ENCODE measurements at regions not wholly inside any gene's neighbourhood (a gene's known extent, or its start where the extent isn't known, plus 50 kb on each side); places are given as distances from the start of the nearest gene placed in this dataset.

GRCh38 chr10:123603130-123603529 is 63.0 kb upstream of the GPR26 start:
- peaks cover 0 to 10% of the 10 kb centered on the region in 2 experiments for H3K9me3 ChIP-seq (ENCODE audit: control insufficient read depth in 1 of 2, insufficient read depth in 1 of 2, low read length in 2 of 2)
- H3K4me1 ChIP-seq (ENCODE audit: insufficient read depth, low read length), result no peaks in the 10 kb centered on the region
- peaks cover 13 to 17% of the 10 kb centered on the region in 2 experiments for H3K27me3 ChIP-seq (ENCODE audit: control insufficient read depth in 1 of 2, insufficient read depth in 2 of 2, low read length in 2 of 2)
- intact Hi-C loops (cut with DNase I, micrococcal nuclease), result no loop called here
- Mint-ChIP-seq H3K4me3 (no peak overlapping the region), H3K4me1 (ENCODE audit: low read depth) (no peaks in the 10 kb centered on the region), H3K9me3 (peaks cover 4% of the 10 kb centered on the region), H3K27ac (no peak overlapping the region), H3K27me3 (peaks cover 46% of the 10 kb centered on the region), H3K36me3 (ENCODE audit: low read depth) (no peaks in the 10 kb centered on the region)
- ATAC-seq (ENCODE audit: poor library complexity) (no peak), DNase-seq (no peak)
- POLR2A ChIA-PET, result no interaction called here
- CTCF ChIA-PET, result interaction anchor here (0.5 kb wide), 1 partner anchor 1388 kb away, joined by 3 read pairs; no protein-coding TSS in a partner anchor
- H3K4me3 ChIP-seq (ENCODE audit: low read length), result no peak overlapping the region
- H3K36me3 ChIP-seq (ENCODE audit: insufficient read depth, low read length), result no peaks in the 10 kb centered on the region
- TF ChIP-seq, protein P1, sequence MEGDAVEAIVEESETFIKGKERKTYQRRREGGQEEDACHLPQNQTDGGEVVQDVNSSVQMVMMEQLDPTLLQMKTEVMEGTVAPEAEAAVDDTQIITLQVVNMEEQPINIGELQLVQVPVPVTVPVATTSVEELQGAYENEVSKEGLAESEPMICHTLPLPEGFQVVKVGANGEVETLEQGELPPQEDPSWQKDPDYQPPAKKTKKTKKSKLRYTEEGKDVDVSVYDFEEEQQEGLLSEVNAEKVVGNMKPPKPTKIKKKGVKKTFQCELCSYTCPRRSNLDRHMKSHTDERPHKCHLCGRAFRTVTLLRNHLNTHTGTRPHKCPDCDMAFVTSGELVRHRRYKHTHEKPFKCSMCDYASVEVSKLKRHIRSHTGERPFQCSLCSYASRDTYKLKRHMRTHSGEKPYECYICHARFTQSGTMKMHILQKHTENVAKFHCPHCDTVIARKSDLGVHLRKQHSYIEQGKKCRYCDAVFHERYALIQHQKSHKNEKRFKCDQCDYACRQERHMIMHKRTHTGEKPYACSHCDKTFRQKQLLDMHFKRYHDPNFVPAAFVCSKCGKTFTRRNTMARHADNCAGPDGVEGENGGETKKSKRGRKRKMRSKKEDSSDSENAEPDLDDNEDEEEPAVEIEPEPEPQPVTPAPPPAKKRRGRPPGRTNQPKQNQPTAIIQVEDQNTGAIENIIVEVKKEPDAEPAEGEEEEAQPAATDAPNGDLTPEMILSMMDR (IDR thresholded peaks at IDR 0.05), result no peak
- no peak overlapping the region for H3K27ac ChIP-seq (ENCODE audit: low read depth in 1 of 2, low read length in 2 of 2)

DNA sequence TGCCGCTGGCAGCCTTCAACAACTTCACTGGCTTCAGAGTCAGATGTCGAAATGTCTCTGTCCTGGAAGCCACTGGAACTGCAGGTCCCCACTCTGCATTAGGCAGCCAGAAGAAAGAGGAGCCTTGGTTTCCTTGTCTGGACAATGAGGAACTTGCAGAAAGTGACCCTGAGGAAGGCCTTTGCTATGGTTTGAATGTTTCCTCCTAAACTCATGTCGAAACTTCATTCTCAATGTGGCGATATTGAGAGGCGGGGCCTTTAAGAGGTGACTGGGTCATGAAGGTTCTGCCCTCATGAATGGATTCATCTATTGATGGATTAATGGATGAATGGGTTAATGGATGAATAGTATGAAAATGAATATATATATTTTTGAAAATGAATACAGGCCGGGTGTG is 61.6 kb upstream of the GPR26 start:
- H3K4me1 Mint-ChIP-seq (ENCODE audit: low read depth), result no peaks in the 10 kb centered on the region
- H3K36me3 Mint-ChIP-seq (ENCODE audit: low read depth), result no peaks in the 10 kb centered on the region
- TF ChIP-seq, protein P1 (IDR thresholded peaks at IDR 0.05), result no peak
- Histone ChIP-seq H3K9me3 (ENCODE audit: control insufficient read depth in 1 of 2, insufficient read depth in 1 of 2, low read length in 2 of 2) (peaks cover 0 to 6% of the 10 kb centered on the region in 2 experiments), H3K4me1 (ENCODE audit: insufficient read depth, low read length) (no peaks in the 10 kb centered on the region), H3K27ac (ENCODE audit: low read depth in 1 of 2, low read length in 2 of 2) (no peak overlapping the region), H3K27me3 (ENCODE audit: control insufficient read depth in 1 of 2, insufficient read depth in 2 of 2, low read length in 2 of 2) (peaks cover 13 to 17% of the 10 kb centered on the region in 2 experiments), H3K4me3 (ENCODE audit: low read length) (no peak overlapping the region), H3K36me3 (ENCODE audit: insufficient read depth, low read length) (no peaks in the 10 kb centered on the region)
- DNase-seq (no peak), ATAC-seq (ENCODE audit: poor library complexity) (no peak)
- ChIA-PET POLR2A (no interaction called here), CTCF (no interaction called here)
- H3K27me3 Mint-ChIP-seq, result peaks cover 54% of the 10 kb centered on the region
- intact Hi-C loops (cut with DNase I, micrococcal nuclease), result no loop called here
- H3K4me3 Mint-ChIP-seq, result no peak overlapping the region
- H3K9me3 Mint-ChIP-seq, result peaks cover 4% of the 10 kb centered on the region
- no peak overlapping the region for H3K27ac Mint-ChIP-seq

GRCh38 chr10:123606006-123606405 is 60.1 kb upstream of the GPR26 start:
- H3K27me3 Mint-ChIP-seq, result peaks cover 58% of the 10 kb centered on the region
- ChIA-PET CTCF (no interaction called here), POLR2A (no interaction called here)
- DNase-seq, result no peak
- no peak overlapping the region for H3K27ac Mint-ChIP-seq
- no peak overlapping the region for H3K4me3 Mint-ChIP-seq
- peaks cover 13 to 17% of the 10 kb centered on the region in 2 experiments for H3K27me3 ChIP-seq (ENCODE audit: control insufficient read depth in 1 of 2, insufficient read depth in 2 of 2, low read length in 2 of 2)
- H3K36me3 ChIP-seq (ENCODE audit: insufficient read depth, low read length), result no peaks in the 10 kb centered on the region
- H3K36me3 Mint-ChIP-seq (ENCODE audit: low read depth), result no peaks in the 10 kb centered on the region
- H3K4me3 ChIP-seq (ENCODE audit: low read length), result no peak overlapping the region
- H3K9me3 Mint-ChIP-seq, result peaks cover 4% of the 10 kb centered on the region
- TF ChIP-seq, protein P1 (IDR thresholded peaks at IDR 0.05), result no peak
- no peak overlapping the region for H3K27ac ChIP-seq (ENCODE audit: low read depth in 1 of 2, low read length in 2 of 2)
- peaks cover 0 to 5% of the 10 kb centered on the region in 2 experiments for H3K9me3 ChIP-seq (ENCODE audit: control insufficient read depth in 1 of 2, insufficient read depth in 1 of 2, low read length in 2 of 2)
- intact Hi-C loops (cut with DNase I, micrococcal nuclease), result no loop called here
- no peaks in the 10 kb centered on the region for H3K4me1 Mint-ChIP-seq (ENCODE audit: low read depth)
- ATAC-seq (ENCODE audit: poor library complexity), result no peak
- H3K4me1 ChIP-seq (ENCODE audit: insufficient read depth, low read length), result no peaks in the 10 kb centered on the region
